CD14-positive monocyte (primary cell): ENCODE measurements at regions not wholly inside any gene's neighbourhood (a gene's known extent, or its start where the extent isn't known, plus 50 kb on each side); places are given as distances from the start of the nearest gene placed in this dataset.

ENCODE experiments used
- DNase-seq, 3 donors: peaks; one replicate each; pipeline ENCODE4 v3.0.0-alpha.2; 2011 to 2022
- H2AFZ ChIP-seq: 2 replicates; pipeline ENCODE4 v1.6.0; 2012; ENCODE audit warnings: mild to moderate bottlenecking, low read depth, low read length, inconsistent platforms; ENCODE audit not compliant: insufficient read depth, poor library complexity, severe bottlenecking
- H3K27ac ChIP-seq, 2 donors: 1 replicate in 1 of 2; 2 replicates in 1 of 2; pipeline ENCODE4 v1.5.1; 2012 to 2013; ENCODE audit warnings: low read length in 2 of 2, control low read depth in 1 of 2, inconsistent platforms in 1 of 2, low read depth in 1 of 2, mild to moderate bottlenecking in 1 of 2
- H3K27me3 ChIP-seq, 2 donors: one replicate each; pipeline versions ENCODE4 v1.6.0 to v1.6.1; 2011 to 2013; ENCODE audit warnings: low read length in 2 of 2; ENCODE audit not compliant: control insufficient read depth in 2 of 2, insufficient read depth in 2 of 2
- H3K36me3 ChIP-seq, 2 donors: replicated peaks in 1 of 2; 1 replicate in 1 of 2; 2 replicates in 1 of 2; pipeline versions ENCODE4 v1.5.1 to v1.6.1; 2012 to 2013; ENCODE audit warnings: low read length in 2 of 2, control low read depth in 1 of 2, inconsistent platforms in 1 of 2, mild to moderate bottlenecking in 1 of 2; ENCODE audit not compliant: insufficient read depth in 2 of 2, control insufficient read depth in 1 of 2
- H3K4me1 ChIP-seq, 2 donors: 1 replicate in 1 of 2; 2 replicates in 1 of 2; pipeline versions ENCODE4 v1.5.1 to v1.6.1; 2012 to 2013; ENCODE audit warnings: low read length in 2 of 2, control low read depth in 1 of 2, inconsistent platforms in 1 of 2, mild to moderate bottlenecking in 1 of 2, moderate library complexity in 1 of 2; ENCODE audit not compliant: insufficient read depth in 2 of 2, control insufficient read depth in 1 of 2
- H3K4me2 ChIP-seq: replicated peaks from 2 replicates; pipeline ENCODE3; 2012; ENCODE audit warnings: low read length, moderate library complexity, mild to moderate bottlenecking; ENCODE audit not compliant: poor library complexity, severe bottlenecking; ENCODE audit errors: extremely low read depth
- H3K4me3 ChIP-seq, 3 experiments: fragments of 200-600 bp in 1 of 3; sonication (generic) in 1 of 3; replicated peaks in 1 of 3; 1 replicate in 2 of 3; 2 replicates in 1 of 3; pipeline ENCODE4 v1.5.1; 2011 to 2013; ENCODE audit warnings: low read length in 3 of 3, mild to moderate bottlenecking in 3 of 3, control low read depth in 2 of 3, low read depth in 2 of 3, inconsistent platforms in 1 of 3, moderate library complexity in 1 of 3
- H3K79me2 ChIP-seq: 2 replicates; pipeline ENCODE4 v1.6.0; 2012; ENCODE audit warnings: mild to moderate bottlenecking, control low read depth, inconsistent platforms, low read length, moderate library complexity; ENCODE audit not compliant: insufficient read depth
- H3K9ac ChIP-seq: 2 replicates; pipeline ENCODE4 v1.6.0; 2017; ENCODE audit warnings: low read length, mild to moderate bottlenecking; ENCODE audit not compliant: insufficient read depth, poor library complexity, severe bottlenecking
- H3K9me3 ChIP-seq, 2 donors: replicated peaks in 1 of 2; 1 replicate in 1 of 2; 2 replicates in 1 of 2; pipeline versions ENCODE4 v1.5.1 to v1.6.1; 2012 to 2013; ENCODE audit warnings: low read length in 2 of 2, control low read depth in 1 of 2; ENCODE audit not compliant: control insufficient read depth in 1 of 2, insufficient read depth in 1 of 2
- H4K20me1 ChIP-seq: 2 replicates; pipeline ENCODE4 v1.6.0; 2012; ENCODE audit warnings: mild to moderate bottlenecking, low read length, control low read depth, moderate library complexity; ENCODE audit not compliant: insufficient read depth
- H3K27ac Mint-ChIP-seq, 7 donors: one replicate each; pipeline ENCODE4 v1.8.0; 2020; ENCODE audit warnings: mild to moderate bottlenecking in 7 of 7, mixed read lengths in 7 of 7, moderate library complexity in 6 of 7, inconsistent platforms in 2 of 7
- H3K27me3 Mint-ChIP-seq, 3 donors: one replicate each; pipeline ENCODE4 v1.8.0; 2021 to 2022; ENCODE audit warnings: low read depth in 3 of 3, mild to moderate bottlenecking in 3 of 3, mixed read lengths in 3 of 3, moderate library complexity in 3 of 3, inconsistent platforms in 1 of 3
- H3K36me3 Mint-ChIP-seq, 2 donors: one replicate each; pipeline ENCODE4 v1.8.0; 2020; ENCODE audit warnings: mixed read lengths in 2 of 2, inconsistent platforms in 1 of 2, mild to moderate bottlenecking in 1 of 2
- H3K4me1 Mint-ChIP-seq: one replicate; pipeline ENCODE4 v1.8.0; 2020; ENCODE audit warnings: mild to moderate bottlenecking, mixed read lengths
- H3K4me3 Mint-ChIP-seq, 2 donors: one replicate each; pipeline ENCODE4 v1.8.0; 2020; ENCODE audit warnings: mild to moderate bottlenecking in 2 of 2, mixed read lengths in 2 of 2, moderate library complexity in 1 of 2
- H3K9me3 Mint-ChIP-seq, 7 donors: one replicate each; pipeline ENCODE4 v1.8.0; 2020 to 2022; ENCODE audit warnings: mixed read lengths in 7 of 7, mild to moderate bottlenecking in 6 of 7, moderate library complexity in 6 of 7, inconsistent platforms in 2 of 7
- CTCF ChIP-seq: fragments of 200-600 bp; IDR thresholded peaks from one replicate; pipeline ENCODE4 v1.8.0; 2022; ENCODE audit warnings: antibody characterized with exemption, mild to moderate bottlenecking
- WGBS: methylation state at CpG from one replicate; pipeline ENCODE4 v1.1.5; 2013; ENCODE audit warnings: missing lambda C conversion rate; ENCODE audit not compliant: insufficient coverage; 5-methylcytosine and 5-hydroxymethylcytosine counted together
- intact Hi-C, 2 donors: fragments of 100-400 bp; cut with micrococcal nuclease; formaldehyde crosslinking; loops; one replicate each; pipeline versions ENCODE4 v1.15.0 to v1.15.1; 2023

- no peaks in the 10 kb centered on the region for H3K79me2 ChIP-seq
- H3K27me3 ChIP-seq = no peaks in the 10 kb centered on the region
- no peaks in the 10 kb centered on the region for H4K20me1 ChIP-seq
- TF ChIP-seq CTCF = no peak
- Mint-ChIP-seq H3K4me1 (no peaks in the 10 kb centered on the region), H3K27ac (no peak overlapping the region), H3K9me3 (peaks cover 2 to 20% (median 3%) of the 10 kb centered on the region in 7 donors), H3K27me3 (peaks cover 0 to 3% (median 0%) of the 10 kb centered on the region in 3 donors), H3K4me3 (no peak overlapping the region), H3K36me3 (no peaks in the 10 kb centered on the region)
- peaks cover 27 to 38% of the 10 kb centered on the region in 2 donors for H3K9me3 ChIP-seq
- H3K27ac ChIP-seq = no peak overlapping the region
- no peak for DNase-seq
- no peaks in the 10 kb centered on the region for H3K36me3 ChIP-seq
- no peak overlapping the region for H2AFZ ChIP-seq
- intact Hi-C loops = no loop called here
- H3K9ac ChIP-seq = no peak overlapping the region
- no peak overlapping the region for H3K4me2 ChIP-seq
- no peak overlapping the region for H3K4me3 ChIP-seq
- WGBS = 98% methylated on average over 5 of the region's 10 CpGs
- H3K4me1 ChIP-seq = no peaks in the 10 kb centered on the region
Measured at GRCh38 chr12:128190052-128190451, 76.9 kb upstream of the TMEM132C start.

DNA sequence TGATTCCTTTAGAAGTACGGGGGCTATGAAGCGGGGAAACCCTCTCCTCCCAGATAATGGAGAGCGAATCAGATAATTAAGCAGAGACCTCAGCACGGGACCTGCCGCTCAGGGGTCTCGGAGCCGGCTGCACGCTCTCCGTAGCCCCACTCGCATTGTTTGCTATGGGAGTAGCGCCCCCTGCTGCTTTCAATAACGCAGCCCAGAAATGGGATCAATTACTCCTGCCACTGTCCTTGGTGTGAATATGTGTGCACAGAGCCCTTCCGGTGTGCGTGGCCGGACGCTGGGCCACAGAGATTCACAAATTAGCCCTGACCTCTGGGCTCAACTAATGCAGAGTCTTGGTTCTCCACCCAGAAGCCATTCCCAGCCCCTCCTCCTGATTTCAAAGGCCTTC lies 76.4 kb upstream of the TMEM132C start:
- TF ChIP-seq CTCF = no peak
- no peak overlapping the region for H3K4me3 ChIP-seq
- Mint-ChIP-seq H3K27ac (no peak overlapping the region), H3K4me3 (no peak overlapping the region), H3K36me3 (no peaks in the 10 kb centered on the region), H3K4me1 (no peaks in the 10 kb centered on the region), H3K27me3 (peaks cover 0 to 3% (median 0%) of the 10 kb centered on the region in 3 donors), H3K9me3 (peaks cover 2 to 20% (median 4%) of the 10 kb centered on the region in 7 donors)
- no peak overlapping the region for H3K9ac ChIP-seq
- no peak for DNase-seq
- H3K4me1 ChIP-seq = no peaks in the 10 kb centered on the region
- no peaks in the 10 kb centered on the region for H3K79me2 ChIP-seq
- H3K4me2 ChIP-seq = no peak overlapping the region
- 10% methylated on average over 15 of the region's 16 CpGs for WGBS
- no peaks in the 10 kb centered on the region for H3K27me3 ChIP-seq
- no peak overlapping the region for H3K27ac ChIP-seq
- intact Hi-C loops = no loop called here
- H2AFZ ChIP-seq = no peak overlapping the region
- H3K36me3 ChIP-seq = no peaks in the 10 kb centered on the region
- no peaks in the 10 kb centered on the region for H4K20me1 ChIP-seq
- H3K9me3 ChIP-seq = peaks cover 27 to 38% of the 10 kb centered on the region in 2 donors
